SK-N-MC (cell line): ENCODE measurements at regions not wholly inside any gene's neighbourhood (a gene's known extent, or its start where the extent isn't known, plus 50 kb on each side); places are given as distances from the start of the nearest gene placed in this dataset.

Experiments used
- DNase-seq: peaks from one replicate; pipeline ENCODE4 v3.0.0-alpha.2; 2011; ENCODE audit warnings: low read depth, low spot score
- H3K27ac ChIP-seq: fragments of 200-600 bp; sonication (generic); 2 replicates; pipeline ENCODE4 v1.5.1; 2016; ENCODE audit warnings: mixed run types
- H3K36me3 ChIP-seq: fragments of 200-600 bp; sonication (generic); 2 replicates; pipeline ENCODE4 v1.6.1; 2017; ENCODE audit warnings: antibody characterized with exemption, low read length, mixed read lengths; ENCODE audit not compliant: insufficient read depth
- H3K4me3 ChIP-seq: fragments of 200-600 bp; sonication (generic); 2 replicates; pipeline ENCODE4 v1.5.1; 2016
- H3K9ac ChIP-seq: fragments of 200-600 bp; sonication (generic); 2 replicates; pipeline ENCODE4 v1.8.0; 2017; ENCODE audit warnings: mixed run types, mixed read lengths; ENCODE audit not compliant: insufficient read length
- H3K9me3 ChIP-seq: fragments of 200-600 bp; sonication (generic); 2 replicates; pipeline ENCODE4 v1.6.1; 2017; ENCODE audit warnings: low read depth, mild to moderate bottlenecking, antibody characterized with exemption, low read length, moderate library complexity, mixed read lengths
- EZH2 ChIP-seq: fragments of 200-600 bp; sonication (generic); IDR thresholded peaks from one replicate; pipeline ENCODE4 v1.6.1; 2017; ENCODE audit warnings: antibody characterized with exemption
- FOXP2 ChIP-seq: optimal IDR thresholded peaks from 2 replicates; pipeline ENCODE3; 2011; ENCODE audit warnings: mild to moderate bottlenecking, moderate library complexity; ENCODE audit not compliant: insufficient read depth; ENCODE audit errors: extremely low read length, control extremely low read depth
- POLR2AphosphoS5 ChIP-seq: IDR thresholded peaks from 2 replicates; pipeline ENCODE4 v1.6.1; 2012; ENCODE audit warnings: mild to moderate bottlenecking, low read depth, low read length, borderline replicate concordance

DNA sequence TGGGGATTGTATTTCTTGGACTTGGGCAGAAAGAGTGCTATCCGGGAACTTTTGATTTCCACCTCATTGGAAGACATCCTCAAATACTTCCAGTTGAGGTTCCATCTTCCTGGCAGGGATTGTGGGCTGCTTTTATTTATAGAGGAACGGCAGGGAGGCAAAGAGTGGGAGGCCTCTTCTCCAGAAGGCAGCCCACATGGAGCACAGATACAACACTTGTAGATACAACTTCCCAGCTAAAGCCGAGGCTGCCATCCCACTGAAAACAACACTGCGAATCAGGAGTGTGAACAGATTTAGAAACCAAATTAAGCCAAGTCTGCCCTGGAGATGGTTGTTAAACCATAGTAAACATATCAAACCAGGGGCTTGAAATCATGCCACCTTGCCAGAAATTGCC lies 212.8 kb upstream of the PPARGC1A start:
- Histone ChIP-seq H3K4me3 (no peak overlapping the region), H3K9me3 (no peaks in the 10 kb centered on the region), H3K36me3 (no peaks in the 10 kb centered on the region), H3K9ac (no peak overlapping the region), H3K27ac (no peak overlapping the region)
- DNase-seq = no peak
- TF ChIP-seq POLR2AphosphoS5 (no peak), EZH2 (no peak), FOXP2 (no peak)

DNA sequence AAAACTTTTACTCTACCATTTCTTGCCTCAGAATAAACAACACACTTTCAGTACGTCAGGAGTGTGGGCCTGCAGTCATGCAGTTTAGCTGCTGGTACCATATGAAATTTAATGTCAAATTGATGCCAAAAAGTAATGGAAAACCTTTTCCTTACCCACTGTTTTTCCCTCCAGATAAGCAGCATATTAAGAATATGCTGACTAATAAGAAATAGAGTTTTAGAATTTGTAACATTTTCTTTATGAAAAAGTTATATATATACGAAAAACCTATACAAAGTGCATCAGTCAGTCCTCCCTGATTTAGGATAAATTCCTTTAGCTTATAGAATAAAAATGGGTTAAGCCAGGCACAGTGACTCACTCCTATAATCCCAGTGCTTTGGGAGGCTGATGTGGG lies 206.8 kb upstream of the PPARGC1A start:
- no peaks in the 10 kb centered on the region for H3K36me3 ChIP-seq
- DNase-seq = no peak
- H3K9me3 ChIP-seq = no peaks in the 10 kb centered on the region
- no peak overlapping the region for H3K9ac ChIP-seq
- H3K4me3 ChIP-seq = no peak overlapping the region
- no peak overlapping the region for H3K27ac ChIP-seq
- TF ChIP-seq EZH2 (no peak), FOXP2 (no peak), POLR2AphosphoS5 (no peak)

DNA sequence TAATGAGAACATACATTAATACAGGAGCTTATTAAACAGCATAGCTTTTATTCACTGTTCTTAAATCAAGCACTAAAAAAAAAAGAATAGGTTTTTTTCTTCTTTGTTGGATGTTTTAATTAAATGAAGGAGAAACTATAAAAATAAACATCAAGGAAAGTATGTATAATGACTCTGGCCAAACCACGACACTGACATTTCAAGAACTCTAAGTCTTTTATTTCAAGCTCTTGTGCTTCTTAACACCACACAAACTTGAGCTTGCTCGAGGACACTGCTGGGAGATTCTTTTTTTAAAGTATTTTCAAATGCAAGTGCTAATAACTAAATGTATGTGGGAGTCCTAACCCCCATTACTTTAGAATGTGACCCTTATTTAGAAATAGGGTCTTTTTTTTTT lies 204.9 kb upstream of the PPARGC1A start:
- Histone ChIP-seq H3K9ac (no peak overlapping the region), H3K4me3 (no peak overlapping the region), H3K27ac (no peak overlapping the region), H3K9me3 (no peaks in the 10 kb centered on the region), H3K36me3 (no peaks in the 10 kb centered on the region)
- no peak for TF ChIP-seq FOXP2
- TF ChIP-seq POLR2AphosphoS5 = no peak
- TF ChIP-seq EZH2 = no peak
- no peak for DNase-seq

DNA sequence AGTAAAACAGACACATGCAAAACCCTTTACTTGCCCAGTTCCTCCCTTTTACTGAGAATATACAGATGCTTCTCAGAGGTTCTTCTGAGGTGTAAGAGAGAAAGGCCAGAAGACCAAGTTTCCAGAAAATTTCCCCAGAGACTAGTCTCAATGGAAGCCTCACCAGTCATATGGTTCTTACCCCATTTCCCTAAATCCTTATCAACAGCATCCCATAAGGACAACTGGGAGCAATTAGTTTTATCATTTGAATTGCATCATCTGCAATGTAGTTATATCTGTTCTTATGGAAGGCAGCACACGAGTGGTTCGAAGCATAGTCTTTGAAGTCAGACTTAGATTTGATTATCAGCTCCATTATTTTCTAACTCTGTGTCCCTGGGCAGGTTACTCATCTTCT lies 203.6 kb upstream of the PPARGC1A start:
- no peak for DNase-seq
- Histone ChIP-seq H3K27ac (no peak overlapping the region), H3K4me3 (no peak overlapping the region), H3K36me3 (no peaks in the 10 kb centered on the region), H3K9me3 (no peaks in the 10 kb centered on the region), H3K9ac (no peak overlapping the region)
- TF ChIP-seq FOXP2 = no peak
- no peak for TF ChIP-seq POLR2AphosphoS5
- no peak for TF ChIP-seq EZH2

DNA sequence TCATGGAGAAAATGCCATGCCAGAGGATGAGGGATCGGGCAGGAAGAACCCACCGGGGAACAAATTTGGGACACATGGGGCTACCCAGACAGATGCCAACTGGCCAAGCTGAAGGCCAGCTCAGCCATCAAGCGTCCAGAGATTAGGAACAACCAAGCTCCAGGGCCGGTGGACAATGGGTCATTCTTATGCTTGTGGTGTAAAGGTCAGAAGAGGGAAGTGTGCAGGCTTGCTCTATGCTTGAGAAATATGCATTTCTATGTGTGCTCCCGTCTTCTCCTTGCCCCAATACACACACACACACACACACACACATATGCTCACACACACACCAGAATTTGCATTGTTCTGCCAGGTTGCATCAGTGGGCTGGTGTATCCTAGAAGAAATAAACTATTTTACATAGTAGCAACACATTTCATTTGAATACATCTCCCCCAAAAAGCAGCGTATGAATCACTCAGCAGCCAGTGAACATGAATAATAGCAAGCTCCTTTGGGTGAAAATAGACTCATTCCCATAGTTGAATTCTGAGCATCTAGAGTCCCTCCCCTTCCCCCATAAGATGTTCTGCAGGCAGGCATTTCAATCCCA lies 201.9 kb upstream of the PPARGC1A start:
- H3K9me3 ChIP-seq = no peaks in the 10 kb centered on the region
- no peaks in the 10 kb centered on the region for H3K36me3 ChIP-seq
- no peak for TF ChIP-seq POLR2AphosphoS5
- TF ChIP-seq EZH2 = no peak
- no peak for TF ChIP-seq FOXP2
- H3K9ac ChIP-seq = no peak overlapping the region
- H3K27ac ChIP-seq = no peak overlapping the region
- DNase-seq = no peak
- no peak overlapping the region for H3K4me3 ChIP-seq

DNA sequence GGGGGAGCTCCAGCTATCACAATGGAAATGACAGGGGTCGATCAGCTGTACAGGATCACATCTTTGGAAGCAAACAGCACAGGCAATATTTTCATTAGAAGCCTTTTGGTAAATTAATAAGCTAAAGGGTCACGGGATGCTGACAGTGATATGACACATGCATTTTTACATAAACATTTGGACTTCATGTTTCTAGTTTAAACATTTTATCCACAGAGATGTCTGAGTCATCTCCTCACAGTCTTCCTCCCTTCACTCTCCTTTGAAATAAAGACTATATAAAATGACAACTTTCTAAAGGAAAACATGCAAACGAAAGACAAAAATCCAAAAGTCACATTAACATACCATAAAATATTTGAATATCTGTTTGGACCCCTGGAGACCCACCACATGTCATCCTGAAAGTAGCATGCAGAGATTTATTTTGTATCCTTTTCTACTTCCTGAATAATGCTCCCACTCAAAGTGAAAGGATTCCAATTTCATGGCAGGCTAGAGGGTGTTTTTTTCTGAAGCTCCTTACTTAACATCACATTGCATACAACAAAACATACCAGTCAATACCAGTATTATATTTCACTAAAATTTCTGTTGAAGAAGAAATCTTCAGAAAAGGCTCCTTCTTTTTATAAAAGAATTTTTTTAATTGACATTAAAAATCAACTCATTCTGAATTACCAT lies 200.1 kb upstream of the PPARGC1A start:
- Histone ChIP-seq H3K27ac (no peak overlapping the region), H3K4me3 (no peak overlapping the region), H3K9ac (no peak overlapping the region), H3K36me3 (no peaks in the 10 kb centered on the region), H3K9me3 (no peaks in the 10 kb centered on the region)
- DNase-seq = no peak
- TF ChIP-seq EZH2 (no peak), FOXP2 (no peak), POLR2AphosphoS5 (no peak)

DNA sequence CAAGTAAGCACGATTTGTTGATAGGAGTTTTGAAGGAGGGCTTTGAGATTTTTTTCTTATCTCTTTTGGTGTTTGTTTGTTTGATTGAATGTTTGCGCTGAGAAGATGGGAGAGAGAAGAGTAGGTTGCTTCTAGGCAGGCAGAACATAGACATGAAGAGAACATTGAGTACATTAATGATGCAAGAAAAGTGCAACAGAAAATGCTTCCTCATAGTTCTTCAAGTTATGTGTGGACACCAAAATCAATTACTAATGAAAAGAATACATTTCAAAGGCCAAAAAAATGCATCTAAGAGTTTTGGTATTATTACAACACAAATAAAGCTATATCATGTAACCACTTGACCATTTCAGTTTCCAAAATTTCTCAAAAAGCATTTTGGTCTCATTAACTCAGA lies 191.0 kb upstream of the PPARGC1A start:
- Histone ChIP-seq H3K27ac (no peak overlapping the region), H3K36me3 (no peaks in the 10 kb centered on the region), H3K4me3 (no peak overlapping the region), H3K9ac (no peak overlapping the region), H3K9me3 (no peaks in the 10 kb centered on the region)
- TF ChIP-seq FOXP2 (no peak), EZH2 (no peak), POLR2AphosphoS5 (no peak)
- no peak for DNase-seq

DNA sequence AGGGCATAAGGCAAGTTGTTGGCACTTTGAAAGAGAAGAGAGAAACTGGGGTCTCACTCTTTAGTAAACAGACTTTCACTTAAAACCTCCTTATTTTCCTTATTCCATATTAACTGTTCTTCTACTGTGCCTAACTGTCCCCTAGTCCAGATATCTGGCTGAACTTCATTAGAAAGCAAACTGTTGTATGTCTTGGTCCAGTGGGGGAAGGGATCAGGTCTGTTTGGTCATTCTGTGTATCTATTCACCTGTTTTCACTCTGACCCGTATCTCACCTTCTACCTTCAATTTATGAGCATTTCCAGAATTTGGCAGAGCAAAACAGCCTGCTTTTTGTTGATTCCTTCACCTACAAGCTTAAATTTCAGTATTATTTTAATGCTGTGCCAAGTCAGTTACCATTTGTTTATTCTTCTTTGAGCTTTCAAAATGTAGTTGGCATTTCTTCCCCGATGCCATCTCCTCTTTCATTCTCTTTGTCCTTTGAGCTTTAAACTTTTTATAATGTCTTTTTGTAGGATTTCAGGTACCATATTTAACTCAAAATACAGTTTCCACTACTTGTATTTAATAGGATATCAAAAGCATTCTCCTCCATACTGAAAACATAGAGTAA lies 188.6 kb upstream of the PPARGC1A start:
- Histone ChIP-seq H3K4me3 (no peak overlapping the region), H3K9ac (no peak overlapping the region), H3K27ac (no peak overlapping the region), H3K9me3 (no peaks in the 10 kb centered on the region), H3K36me3 (no peaks in the 10 kb centered on the region)
- DNase-seq = no peak
- TF ChIP-seq POLR2AphosphoS5 (no peak), FOXP2 (no peak), EZH2 (no peak)
